HG03135 (cell line): ENCODE measurements at regions not wholly inside any gene's neighbourhood (a gene's known extent, or its start where the extent isn't known, plus 50 kb on each side); places are given as distances from the start of the nearest gene placed in this dataset.
"Not testable (repeated sequence)": the region's sequence is repeated elsewhere in the genome, so short reads cannot be mapped to it uniquely, and the experiment has no call there.

Source experiments
- ATAC-seq: cut with Tn5 transposase; IDR thresholded peaks from one replicate; pipeline ENCODE4 v1.9.1; 2021; ENCODE audit warnings: mild to moderate bottlenecking, moderate library complexity; ENCODE audit not compliant: unreplicated experiment

DNA sequence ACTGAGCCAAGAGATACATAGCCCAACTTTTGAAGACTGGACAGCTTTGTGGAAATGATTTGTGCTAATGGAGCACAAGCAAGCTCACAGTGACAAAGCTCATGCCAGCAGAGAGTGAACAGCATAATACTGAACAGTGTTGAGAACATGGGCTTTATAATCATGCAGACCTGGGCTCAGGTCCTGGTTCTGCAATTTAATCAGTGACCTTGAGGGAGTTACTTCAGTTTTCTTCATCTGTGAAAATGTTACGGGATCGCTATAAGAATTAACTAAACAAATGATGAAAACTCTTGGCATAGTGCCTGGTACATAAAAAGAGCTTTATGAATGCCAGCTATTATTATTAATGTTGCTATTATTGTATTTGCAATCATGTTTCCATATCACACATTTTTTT lies 690.5 kb upstream of the LRRN3 start:
- no peak for ATAC-seq

DNA sequence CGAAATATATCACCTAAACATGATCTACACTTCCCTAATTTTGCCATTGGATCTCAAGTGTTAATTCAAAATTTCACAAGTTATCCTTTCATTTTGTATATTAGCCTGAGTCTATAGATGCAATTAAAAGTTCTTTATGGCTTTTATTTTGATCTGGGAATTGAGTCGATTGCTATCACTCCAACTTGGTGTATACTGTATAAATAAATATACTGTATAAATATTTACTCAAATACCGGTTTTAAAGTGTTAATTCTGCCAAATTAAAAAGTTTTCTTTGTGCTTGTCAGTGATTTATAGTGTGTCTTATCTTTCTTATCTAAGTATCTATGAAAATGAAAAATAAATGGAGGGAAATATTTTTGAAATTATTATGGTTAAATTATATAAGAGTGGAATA lies 683.7 kb upstream of the LRRN3 start:
- no peak for ATAC-seq

DNA sequence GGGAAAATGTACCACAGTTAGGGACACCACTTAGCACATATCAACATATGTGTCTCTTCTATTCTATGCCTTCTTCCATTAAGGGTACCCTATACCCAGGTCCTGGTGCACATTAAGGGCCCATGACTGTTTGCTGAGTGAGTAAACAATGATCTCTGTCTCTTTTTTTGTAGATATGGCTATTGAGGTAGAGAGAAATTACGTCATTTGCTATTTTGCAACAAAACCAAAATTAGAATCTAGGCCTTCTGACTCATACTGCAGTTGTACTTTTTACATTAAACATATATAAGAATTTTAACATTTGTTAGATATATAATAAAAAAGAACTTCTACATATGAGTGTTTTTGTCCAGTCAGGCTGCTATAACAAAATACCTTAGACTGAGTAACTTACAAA lies 683.2 kb upstream of the LRRN3 start:
- no peak for ATAC-seq

DNA sequence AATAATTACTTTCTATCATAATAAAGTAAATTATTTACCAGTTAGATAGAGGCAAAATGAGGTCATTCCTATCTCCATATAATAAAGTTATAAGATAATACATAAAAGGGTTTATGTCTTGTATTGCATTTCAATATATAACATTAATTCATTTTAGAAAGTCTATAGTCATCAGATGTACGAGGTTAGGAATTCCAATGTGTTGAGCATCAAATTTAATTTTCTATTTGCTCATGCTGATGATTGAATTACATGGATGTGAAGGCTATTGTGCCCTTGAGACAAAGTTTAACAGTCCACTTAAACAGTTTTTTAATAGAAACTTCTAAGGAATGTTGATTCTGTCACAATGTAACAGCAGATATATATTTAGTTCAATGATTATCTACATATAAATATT lies 678.3 kb upstream of the LRRN3 start:
- no peak for ATAC-seq

DNA sequence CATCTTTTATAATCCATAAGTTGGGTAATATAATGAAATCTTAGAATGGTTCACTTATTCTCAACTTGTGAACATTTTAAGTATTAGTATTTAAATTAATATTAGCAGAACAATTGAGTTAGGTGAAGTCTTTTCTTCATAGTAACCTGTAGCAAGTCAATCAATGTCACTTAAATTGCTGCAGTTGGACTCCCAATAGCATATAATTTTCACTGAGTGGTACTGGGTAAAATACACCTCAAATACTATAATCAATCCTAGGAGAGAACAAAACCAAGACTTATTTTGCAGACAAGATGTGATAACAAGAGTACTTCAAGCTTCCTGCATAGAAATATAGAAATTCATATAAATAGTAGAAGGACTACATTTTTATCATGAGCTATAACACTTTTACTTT lies 677.9 kb upstream of the LRRN3 start:
- ATAC-seq = no peak

DNA sequence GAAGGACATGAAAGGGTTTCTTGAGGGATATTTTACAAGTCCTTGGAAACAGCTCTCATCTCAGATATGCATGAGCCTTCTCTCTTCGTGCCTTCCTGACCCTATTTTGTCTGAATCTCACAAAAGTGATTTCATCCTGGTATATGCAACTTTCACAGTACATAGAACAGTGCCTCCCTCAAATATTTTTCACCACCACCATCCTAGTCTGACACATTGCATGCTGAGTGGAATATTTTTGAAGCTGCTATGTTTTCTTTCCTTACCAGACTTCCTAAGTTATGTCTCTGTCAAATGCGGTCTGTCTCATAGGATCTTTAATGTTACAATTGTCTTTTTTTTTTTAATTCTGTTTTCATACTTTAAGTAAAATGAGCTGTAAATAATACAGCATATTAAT lies 673.3 kb upstream of the LRRN3 start:
- ATAC-seq = no peak

DNA sequence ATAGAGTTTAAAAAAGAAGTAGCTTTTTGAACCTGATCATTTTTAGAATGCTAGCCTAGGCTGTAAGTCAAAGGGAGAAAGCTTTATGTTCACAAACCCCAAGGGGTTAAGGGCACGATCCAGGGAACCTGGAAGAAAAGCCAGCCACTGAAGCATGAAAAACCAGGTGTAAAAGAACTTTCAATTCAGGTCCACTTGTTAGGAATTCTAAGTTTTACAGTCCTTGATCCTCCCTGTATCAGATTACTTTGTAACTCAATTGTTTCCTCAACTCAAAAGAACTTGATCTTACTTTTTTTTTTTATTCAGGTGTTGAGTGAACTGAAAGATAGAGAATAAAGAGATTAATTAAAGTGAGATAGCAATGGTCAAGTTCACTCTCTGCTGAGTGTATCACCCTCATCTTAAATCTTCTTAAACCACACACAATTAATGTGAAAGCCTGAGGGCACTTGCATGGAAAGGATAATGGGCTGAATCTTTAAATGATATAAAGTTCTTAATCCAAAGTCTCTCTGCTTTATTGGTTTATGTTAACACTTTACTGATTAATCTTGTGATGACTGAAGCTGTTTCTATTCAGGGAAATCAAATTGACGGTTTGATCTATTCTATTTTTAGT lies 672.2 kb upstream of the LRRN3 start:
- ATAC-seq = no peak

DNA sequence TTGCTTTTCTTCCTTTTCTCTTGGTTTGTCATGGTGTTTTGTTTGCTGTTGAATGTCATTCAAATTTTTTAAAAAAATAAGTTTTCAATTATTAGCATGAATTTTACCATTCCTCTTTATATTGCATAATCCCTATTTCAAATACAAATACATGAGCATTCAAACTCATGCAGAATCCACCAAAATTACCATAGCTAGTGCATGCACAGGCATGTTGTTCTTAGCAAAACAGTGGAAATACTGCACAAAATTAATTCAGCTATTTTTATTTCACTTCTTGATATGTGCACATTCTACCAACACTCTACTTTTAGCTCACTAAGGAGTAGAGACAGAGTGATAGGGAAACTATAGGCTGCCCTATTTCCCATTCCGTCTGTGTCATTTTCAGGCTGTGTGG lies 670.1 kb upstream of the LRRN3 start:
- no peak for ATAC-seq

DNA sequence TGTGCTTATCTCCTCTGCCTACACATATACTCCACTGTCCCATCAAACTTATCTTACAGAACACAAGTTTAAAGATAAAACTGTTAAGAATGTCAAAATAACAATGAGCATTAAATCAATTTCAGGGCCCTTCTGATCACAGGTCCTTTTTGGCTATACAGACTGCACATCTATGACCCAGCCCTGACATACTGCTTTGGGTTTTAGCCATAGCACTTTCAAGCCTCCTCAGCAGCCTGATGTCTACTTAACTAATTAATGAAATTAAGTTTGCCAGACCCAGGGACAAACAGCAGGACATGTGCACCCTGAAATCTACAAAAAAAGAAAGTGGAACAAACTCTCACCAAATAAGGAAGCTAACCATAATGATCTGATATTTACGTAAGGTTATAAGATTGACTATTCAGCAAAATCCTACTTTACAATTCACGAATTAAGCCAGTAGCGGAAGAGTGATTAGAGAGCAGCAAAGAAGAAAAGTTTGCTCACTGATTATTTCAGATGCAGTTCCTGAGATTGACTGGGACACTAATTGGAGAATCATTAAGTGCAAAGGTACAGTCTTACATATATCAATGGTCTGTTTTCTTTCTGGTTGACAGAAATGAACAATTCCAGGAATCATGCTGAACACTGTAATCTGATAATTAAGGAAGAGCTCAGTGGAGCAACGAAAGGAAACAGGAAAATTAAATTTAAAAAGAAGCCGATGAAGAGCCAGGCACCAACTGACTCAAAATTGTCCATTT lies 669.3 kb upstream of the LRRN3 start:
- no peak for ATAC-seq

DNA sequence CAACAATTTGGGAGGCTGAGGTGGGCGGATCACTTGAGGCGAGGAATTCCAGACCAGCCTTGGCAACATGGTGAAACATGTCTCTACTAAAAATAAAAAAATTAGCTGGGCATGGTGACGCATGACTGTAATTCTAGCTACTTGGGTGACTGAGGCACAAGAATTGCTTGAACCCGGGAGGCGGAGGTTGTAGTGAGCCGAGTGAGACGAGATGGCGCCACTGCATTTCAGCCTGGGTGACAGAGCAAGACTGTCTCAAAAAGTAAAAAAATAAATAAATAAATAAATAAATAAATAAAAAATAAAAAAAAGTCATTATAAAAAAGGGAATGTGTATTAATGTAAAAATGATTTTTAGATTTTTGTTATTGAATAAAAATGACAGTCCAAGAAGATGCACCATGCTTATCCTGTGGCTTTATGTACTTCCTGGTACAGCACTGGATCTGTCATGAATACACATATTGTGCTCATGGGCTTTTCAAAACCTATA lies 658.8 kb upstream of the LRRN3 start:
- ATAC-seq = no peak

DNA sequence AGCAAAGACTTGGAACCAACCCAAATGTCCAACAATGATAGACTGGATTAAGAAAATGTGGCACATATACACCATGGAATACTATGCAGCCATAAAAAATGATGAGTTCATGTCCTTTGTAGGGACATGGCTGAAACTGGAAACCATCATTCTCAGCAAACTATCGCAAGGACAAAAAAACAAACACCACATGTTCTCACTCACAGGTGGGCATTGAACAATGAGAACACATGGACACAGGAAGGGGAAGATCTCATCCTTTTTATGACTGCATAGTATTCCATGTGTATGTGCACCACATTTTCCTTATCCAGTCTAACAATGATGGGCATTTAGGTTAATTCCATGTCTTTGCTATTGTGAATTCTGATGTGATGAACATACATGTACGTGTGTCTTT lies 652.0 kb upstream of the LRRN3 start:
- not testable (repeated sequence) for ATAC-seq

DNA sequence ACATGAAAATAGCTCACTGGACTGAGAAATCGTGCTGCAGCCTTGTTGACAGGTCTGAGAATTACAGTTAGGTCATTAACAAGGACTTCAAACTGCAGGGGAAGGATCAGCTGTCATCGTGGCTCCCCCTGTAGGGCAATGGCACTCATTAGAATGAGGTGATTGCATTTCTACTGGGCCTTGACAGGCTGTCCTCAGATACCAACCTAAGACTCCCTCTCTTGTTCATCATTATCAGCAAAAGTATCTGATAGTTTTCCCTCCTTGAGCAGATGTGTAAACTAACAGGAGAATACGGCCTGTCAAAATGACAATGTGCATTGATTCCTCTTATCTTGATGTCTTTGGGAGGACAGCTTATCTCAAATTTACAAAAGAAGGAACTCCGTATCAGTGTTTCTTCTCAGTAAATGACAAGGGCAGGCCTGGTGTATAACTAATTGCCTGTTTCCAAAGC lies 648.5 kb upstream of the LRRN3 start:
- ATAC-seq = peak; percentile 71

DNA sequence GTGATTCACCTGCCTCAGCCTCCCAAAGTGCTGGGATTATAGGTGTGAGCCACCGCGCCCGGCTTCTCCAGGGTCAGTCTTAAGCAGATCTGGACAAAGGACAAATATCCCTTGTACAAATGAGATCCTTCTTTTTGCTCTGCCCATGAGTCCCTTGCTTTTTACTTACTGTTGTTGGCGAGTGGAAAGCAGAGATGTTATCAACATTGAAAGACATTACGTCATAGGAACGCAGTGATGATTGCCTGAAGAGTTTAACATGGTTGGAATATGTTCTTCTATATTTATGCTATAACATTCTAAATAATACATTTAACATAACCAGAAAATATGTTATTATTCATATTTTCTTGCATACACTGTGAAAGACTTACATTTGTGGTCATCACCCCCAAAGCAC lies 644.3 kb upstream of the LRRN3 start:
- no peak for ATAC-seq

DNA sequence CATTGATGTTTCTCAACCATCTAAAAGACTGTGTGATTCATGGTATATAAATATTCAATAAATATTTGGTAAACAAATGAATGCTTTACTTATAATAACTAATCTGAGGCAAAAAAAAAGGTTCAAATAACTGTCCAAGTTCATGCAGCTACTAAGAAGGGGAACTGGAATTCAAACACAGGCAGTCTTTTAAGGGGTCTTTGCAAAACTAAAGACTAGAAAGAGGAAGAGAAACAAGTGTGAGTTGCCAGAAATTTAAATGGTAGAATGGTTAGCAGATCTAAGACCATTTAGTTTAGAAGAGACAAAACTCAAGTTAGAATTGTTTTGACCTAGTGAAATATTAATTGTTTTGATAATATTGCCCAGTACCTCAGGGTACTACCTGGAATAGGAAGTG lies 642.0 kb upstream of the LRRN3 start:
- no peak for ATAC-seq

DNA sequence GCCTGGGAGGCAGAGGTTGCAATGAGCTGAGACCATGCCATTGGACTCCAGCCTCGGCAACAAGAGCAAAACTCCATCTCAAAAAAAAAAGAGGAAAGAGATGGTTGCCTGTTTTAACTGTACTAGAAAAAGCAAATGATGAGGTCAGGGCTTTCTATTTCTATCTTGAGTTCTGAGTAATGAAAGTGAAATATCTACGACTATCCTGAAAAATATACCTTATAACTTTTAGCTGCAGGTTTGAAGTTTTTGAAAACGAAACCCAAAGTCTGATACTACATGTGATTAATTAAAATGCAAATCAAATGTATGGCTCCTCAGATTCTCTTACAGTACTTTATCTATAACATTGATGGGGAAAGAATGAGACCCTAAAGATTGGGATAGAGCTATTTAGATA lies 636.2 kb upstream of the LRRN3 start:
- ATAC-seq = no peak

DNA sequence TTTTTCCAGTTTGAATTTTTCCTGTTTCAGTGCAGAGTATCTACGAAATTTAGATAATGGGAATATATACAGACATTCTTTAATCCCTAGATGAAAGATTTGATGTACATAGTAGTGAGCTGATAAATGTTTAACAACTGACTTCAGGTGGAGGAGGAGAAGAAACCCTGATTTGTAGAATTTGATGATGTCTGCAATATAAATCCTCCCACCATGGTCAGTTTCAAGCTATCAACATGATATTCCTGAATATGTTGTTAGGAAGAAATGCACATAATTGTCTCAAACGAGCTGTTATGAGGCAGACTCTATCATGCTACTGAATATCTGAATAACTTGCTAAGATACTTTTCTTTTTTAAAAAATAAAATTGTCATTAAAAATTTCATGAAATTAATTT lies 629.3 kb upstream of the LRRN3 start:
- ATAC-seq = no peak

DNA sequence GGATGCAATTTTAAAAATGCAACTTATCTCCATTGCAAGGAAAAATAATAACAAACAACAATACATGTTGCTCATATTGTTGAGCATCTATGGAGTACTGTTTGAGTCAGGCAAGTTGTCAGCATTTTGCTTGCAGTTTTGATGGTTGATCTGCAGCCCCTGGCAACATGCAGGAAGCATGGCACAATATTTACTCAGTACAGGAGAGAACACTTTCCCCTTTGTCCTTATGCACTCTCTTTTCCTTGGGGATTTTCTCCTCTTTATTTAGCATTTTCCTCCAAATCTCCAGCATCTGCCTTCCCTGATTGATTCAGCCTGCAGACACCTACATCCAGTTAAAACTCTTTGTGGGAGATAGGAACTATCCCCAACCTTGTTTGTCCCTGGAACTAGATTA lies 620.5 kb upstream of the LRRN3 start:
- ATAC-seq = no peak

DNA sequence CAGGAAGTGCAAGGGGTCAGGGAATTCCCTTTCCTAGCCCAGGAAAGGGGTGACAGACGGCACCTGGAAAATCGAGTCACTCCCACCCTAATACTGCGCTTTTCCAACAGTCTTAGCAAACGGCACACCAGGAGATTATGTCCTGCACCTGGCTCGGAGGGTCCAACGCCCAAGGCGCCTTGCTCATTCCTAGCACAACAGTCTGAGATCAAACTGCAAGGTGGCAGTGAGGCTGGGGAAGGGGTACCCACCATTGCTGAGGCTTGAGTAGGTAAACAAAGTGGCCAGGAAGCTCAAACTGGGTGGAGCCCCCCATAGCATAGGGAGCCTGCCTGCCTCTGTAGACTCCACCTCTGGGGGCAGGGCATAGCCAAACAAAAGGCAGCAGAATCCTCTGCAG lies 618.5 kb upstream of the LRRN3 start:
- not testable (repeated sequence) for ATAC-seq

DNA sequence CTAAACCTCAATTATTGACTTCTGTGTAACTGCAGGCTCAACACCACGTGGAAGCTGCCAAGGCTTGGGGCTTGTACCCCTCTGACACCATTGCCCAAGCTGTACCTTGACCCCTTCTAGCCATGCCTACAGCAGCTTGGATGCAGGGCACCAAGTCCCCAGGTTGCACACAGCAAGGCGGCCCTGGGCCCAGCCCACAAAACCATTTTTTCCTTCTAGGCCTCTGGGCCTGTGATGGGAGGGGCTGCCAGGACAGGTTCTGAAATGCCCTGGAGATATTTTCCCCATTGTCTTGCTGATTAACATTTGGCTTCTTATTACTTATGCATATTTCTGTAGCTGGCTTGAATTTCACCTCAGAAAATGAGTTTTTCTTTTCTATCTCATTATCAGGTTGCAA lies 610.0 kb upstream of the LRRN3 start:
- ATAC-seq = no peak

DNA sequence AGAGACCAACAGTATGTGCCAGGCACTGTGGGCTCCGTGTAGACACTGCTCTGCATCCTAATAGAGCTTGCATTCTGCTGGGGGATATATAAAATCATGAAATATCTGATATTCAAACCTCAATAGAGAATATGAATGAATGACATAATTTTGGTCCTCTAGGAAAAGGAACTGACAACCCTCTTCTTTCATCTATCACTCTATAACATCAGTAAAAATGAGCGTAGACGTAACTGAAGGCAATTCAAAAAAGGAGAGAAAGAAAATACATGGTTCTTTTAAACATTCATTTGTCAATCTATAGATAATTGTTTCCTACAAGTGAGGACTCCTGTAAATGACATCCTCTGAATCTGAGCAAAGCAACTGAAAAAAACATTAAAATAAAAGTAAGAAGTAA lies 607.4 kb upstream of the LRRN3 start:
- ATAC-seq = no peak

DNA sequence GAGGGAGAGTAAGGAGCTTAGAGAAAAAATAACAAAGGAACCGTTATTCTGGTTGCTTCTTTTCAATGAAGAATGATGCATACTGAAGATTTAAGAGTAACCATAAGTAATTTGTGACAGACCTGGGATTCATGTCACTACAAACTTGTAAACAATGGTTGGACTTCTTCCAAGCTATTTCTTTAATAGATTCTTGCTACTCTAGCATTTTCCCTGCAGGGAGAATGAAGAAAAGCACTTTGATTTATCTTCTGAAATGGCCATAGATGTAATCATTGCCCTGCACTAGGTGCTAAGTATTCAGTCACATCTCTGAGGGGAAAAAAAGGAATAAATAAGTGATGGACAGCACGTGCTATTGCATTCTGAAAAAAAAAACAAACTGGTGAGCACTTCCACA lies 606.6 kb upstream of the LRRN3 start:
- no peak for ATAC-seq

DNA sequence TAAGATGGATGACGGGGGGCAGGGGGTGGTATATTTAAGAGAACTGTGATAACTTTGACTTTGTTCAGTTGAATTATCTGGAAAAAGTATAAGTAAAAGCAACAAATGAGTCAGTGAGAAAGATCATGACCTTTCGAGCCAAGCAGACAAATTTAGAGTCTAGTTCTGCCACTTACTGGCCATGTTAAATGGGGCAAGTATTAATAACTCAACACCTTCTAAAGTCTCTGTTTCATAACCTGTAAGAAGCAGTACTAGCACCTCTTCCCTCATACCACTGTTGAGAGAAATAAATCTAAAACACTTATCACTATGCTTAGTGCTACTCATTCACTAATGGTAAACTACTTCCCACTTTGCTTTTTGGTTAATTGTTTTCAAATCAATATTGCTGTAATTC lies 604.4 kb upstream of the LRRN3 start:
- ATAC-seq = no peak
